GM18861 (cell line): ENCODE measurements at regions not wholly inside any gene's neighbourhood (a gene's known extent, or its start where the extent isn't known, plus 50 kb on each side); places are given as distances from the start of the nearest gene placed in this dataset.

Source experiments
- ATAC-seq: cut with Tn5 transposase; IDR thresholded peaks from one replicate; pipeline ENCODE4 v1.9.1; 2021; ENCODE audit not compliant: unreplicated experiment

- ATAC-seq, result no peak
Observed at GRCh38 chr4:30837131-30837539, 117.0 kb downstream of the PCDH7 start.

GRCh38 chr4:30837861-30838260 is 117.7 kb downstream of the PCDH7 start:
- ATAC-seq, result no peak

- no peak for ATAC-seq
Observed at GRCh38 chr4:30838331-30838730, 118.2 kb downstream of the PCDH7 start.

DNA sequence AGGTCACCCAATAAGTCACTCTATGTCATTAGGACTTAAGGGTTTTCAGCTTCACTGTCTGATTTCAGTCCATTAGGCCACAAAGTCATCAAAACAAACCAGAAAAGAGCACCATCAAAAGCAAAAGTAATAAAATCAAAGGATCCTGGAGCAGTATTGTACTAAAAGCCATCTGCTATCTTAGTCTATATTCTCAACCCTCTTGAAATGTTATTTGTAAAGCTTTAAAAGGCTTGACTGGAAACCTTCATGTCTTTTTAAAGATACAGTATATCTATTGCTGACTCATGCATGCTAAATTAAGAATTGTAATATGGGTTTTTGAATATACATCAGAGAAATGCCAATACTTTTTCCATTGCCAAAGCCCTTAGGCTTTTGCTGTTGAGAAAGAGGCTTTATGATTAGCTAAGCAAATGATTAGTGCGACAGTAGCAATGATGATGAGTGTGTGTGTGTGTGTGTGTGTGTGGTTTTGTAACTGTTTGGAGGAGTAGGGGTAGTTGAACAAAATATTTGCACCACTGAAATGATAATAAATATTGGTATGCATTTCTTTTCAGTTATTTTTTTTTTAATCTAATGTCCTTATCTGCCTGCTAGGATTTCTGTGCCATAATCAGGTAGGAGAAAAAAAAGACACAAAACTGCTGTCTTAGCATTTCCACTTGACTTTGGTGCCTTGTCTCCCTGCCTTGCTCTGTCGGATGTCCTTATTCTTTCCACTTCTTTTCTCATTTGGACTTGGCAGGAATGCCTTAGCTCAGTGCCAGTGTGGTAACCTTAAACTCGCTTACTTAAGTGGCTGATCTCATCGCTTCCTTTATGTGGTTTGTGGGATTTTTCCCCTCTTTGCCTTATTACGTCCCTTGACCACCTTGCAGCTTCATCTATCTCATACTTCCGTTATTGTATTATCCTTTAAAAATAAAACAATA is 119.7 kb downstream of the PCDH7 start:
- no peak for ATAC-seq

DNA sequence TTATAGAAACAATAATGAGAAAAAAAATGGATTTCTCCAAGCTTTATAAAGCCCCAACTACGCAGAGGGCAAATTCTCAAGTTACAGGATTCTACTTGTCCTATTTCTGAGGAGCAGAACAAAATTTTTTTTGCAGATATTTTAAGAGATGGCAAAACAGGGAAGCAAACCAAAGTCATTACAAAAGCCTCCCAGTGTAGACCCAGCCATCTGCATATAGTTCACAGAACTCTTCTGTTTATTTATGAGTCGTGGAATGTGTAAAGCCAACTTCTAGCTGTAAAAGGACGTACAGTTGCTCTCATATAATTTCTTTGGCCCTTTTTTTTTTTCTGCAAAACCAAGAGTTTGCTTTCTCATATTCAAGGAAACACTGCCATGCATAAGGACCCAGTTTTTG is 120.4 kb downstream of the PCDH7 start:
- no peak for ATAC-seq

- ATAC-seq, result no peak
Observed at GRCh38 chr4:30842142-30842541, 122.0 kb downstream of the PCDH7 start.

DNA sequence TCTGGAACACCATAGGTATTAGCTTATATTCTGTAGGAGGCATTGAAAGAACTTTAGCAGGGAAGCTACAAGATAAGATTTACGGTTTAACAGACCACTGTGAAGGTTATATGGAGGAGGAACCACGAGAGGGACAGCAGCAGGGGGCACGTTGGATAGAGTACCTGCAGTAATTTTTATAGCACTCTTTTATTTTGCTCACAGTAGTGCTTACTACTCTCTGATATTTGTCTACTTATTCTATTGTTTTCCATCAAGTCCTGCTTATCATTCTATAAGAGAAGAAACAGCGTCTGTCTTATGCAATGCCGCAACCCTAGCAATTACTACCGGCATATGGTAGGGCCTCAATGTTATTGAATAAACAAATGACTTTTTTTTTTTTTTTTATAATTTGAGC is 122.5 kb downstream of the PCDH7 start:
- ATAC-seq, result no peak

GRCh38 chr4:30844861-30845582 is 124.9 kb downstream of the PCDH7 start:
- no peak for ATAC-seq

- no peak for ATAC-seq
Observed at GRCh38 chr4:30847167-30847566, 127.0 kb downstream of the PCDH7 start.

DNA sequence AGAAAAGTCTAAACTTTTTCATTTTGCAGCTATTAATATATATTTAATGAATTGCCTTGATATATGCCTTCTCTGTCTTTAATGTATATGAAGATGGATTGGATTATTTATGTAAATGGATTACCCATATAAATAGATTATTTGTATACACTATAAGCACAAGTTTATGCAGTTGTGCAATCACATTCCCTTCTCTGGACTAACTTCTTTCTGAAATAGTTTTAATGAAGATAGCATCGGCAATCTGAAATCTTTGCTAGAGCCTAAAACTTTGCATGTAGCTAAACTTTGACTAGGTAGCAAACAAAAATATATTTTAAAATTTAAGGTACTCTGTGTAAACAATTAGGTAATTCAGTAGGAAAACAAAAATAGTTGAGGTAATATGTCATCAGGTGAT is 127.8 kb downstream of the PCDH7 start:
- no peak for ATAC-seq

DNA sequence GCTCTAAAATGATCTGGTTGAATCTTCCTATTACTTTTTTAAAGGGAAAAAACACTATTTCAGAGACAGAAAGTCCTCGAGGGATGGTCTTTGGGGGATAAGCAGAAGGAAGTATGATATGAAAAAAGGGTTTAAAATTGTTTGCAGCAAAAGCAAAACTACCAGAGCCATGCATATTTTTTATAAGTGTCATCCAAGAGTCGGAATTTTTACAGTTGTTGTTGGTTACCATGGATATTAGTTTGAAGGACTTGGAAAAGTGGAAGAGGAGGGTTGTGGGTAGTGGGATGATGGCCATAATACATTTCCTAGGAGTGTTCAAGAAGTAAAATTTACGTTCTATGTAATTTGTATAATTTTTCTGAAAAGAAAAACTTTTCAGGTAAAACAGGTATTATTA is 134.4 kb downstream of the PCDH7 start:
- ATAC-seq, result no peak

DNA sequence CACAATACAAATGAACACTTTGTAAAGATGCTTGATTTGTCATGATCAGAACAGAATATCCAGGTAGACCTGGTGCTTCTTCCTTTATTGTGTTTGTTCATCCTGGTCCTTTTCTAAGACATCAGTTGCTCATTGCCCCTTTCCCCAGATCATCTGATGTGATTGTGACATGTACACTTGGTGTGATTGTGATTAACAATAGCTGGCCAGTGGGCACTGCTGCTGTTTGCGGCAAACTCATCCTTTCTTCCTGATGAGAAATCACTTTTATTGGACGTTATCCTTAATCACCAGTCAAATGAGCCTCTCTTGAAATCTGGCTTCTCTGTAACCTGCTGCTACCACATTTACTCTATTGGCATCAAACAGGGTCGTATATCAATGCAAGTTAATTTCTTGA is 135.1 kb downstream of the PCDH7 start:
- ATAC-seq, result no peak

DNA sequence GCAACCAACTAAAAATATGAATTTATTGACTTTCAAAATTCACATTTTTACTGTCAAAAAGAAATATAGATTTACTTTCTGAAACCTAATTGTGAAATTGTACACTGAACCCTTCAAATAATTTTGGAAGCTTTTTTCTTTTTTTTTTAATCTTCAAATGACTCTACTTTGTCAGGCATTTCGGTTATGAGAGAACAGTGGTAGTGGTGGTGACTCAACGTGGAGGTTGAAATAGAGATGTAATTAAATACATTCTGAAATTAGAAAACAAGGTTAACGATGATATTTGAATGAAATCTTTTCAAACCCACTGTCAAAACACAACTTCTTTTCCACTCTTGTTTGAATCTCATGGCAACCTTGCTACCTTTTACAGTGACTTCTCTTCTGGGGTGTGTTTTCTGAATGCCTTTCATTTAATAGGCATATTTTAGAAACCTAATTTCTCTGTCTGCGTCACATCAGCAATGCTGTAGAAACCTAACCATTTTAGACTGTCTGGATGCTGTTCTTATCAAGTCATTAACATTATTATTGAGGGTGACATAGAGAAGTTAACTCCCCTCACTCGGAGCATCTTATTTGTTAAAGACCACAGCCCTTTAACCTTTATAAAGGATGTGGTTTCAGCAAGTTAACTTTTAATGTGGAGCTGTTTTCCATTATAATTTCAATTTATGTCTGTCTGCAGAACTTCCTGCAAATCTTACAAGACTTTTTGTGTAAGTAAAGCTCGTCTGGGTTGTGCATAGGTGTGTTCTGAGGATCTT is 136.8 kb downstream of the PCDH7 start:
- ATAC-seq, result no peak

DNA sequence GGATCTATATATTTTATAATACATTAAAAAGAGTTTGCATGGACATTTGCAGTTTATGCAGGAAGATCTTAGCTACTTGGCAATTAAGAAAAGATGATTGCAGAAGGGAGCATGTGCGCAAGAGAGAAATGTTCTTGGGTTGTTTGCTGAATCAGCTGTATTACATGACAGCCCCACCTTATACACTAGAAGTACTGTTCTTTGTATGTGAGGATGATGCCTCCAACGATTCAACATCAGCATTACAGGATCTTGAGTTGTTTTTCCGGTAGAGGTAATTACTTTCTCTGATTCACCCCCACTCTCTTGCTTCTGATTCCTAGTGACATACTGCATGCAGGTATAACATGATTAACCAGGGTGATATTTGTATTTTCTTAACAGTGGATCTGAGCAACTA is 140.8 kb downstream of the PCDH7 start:
- no peak for ATAC-seq

DNA sequence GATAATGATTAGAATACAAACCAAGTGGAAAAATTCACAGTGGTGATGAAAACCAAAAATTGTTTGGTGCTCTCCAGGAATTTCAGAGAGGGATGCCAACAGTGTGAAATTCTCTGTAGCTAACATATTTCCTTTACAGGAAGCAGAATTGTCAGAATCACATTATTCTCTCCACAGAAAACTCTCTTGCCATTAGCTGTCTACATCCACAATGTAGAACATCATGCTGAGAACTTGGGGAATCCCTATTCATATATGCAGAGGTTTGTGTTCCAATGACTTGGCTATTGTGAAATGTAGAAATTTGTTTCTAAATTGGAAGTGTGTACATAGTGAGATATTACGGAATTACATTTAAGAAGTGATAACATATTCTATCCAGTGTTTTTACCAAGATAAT is 142.0 kb downstream of the PCDH7 start:
- no peak for ATAC-seq

- no peak for ATAC-seq
Observed at GRCh38 chr4:30863021-30863420, 142.9 kb downstream of the PCDH7 start.

DNA sequence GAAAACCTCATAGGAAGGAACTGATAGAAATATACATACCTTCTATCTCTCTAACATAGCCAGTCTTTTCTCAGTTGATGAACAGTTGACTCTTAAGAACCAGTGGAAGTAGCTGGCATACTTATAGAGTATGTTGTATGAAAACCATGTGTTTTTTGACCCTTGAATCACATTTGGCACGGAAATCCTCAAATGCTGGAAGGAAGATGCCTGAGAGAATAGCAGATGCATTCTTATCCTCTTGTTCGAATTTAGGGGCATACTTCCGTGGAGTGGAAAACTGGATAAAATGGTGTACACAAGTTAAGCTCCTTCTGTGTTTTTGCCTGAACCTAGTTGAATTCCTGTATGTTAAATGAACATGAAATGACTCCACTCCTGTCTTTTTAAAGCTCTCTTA is 145.5 kb downstream of the PCDH7 start:
- no peak for ATAC-seq

DNA sequence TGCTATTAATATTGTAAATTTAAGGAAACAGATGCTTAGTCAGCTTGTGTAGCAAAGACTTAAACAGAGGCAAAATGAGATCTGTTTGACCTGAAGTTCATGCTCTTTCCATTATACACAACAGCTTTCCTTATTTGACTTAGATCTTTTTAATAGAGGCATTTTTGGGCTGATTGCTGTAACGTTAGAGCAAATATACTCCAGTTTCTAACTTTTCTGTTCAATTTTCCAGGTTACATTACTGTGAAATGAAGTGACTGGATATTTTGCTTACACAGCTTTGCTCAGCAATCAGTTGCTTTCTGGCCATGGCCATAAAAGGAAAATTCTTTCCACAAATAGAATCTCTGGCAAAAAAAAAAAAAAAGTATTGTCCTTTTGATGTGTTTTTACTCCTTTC is 146.2 kb downstream of the PCDH7 start:
- no peak for ATAC-seq

DNA sequence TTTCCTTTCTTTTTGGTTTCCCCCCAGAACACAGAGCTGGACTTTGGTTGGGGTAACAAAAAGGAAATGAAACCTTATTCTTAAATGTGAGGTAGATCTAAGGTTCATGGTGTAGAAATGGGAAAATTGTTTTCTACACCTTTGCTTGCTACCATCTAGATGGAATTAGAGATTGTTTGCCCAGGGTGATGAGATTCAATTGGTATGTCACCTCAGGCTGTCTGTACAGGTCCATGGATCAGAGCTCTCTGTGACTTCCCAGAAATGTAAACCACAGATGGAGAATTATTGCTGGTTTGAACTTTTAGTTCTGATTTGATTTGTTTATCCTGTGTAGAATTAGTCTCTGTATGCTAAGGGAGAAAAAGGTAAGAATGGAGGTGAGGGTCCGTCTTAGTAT is 146.7 kb downstream of the PCDH7 start:
- ATAC-seq, result no peak

DNA sequence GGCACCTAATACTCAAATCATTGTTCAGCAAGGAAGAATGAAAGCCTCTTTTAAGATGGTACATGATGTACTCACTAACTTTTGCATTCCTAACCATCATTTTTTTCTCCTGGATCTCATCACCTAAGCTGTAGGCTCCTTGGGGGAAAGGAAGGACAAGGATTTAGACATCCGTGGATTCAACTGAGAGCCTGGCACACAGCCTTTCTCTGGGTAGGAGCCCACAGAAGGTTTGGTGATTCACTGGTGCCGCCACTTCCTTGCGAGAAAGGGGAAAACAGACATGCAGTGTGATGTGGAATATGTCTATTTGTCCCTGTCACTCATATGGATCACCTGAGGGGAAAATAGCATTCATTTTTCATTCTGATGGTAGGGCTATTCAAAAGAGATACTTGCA is 147.3 kb downstream of the PCDH7 start:
- ATAC-seq, result no peak

DNA sequence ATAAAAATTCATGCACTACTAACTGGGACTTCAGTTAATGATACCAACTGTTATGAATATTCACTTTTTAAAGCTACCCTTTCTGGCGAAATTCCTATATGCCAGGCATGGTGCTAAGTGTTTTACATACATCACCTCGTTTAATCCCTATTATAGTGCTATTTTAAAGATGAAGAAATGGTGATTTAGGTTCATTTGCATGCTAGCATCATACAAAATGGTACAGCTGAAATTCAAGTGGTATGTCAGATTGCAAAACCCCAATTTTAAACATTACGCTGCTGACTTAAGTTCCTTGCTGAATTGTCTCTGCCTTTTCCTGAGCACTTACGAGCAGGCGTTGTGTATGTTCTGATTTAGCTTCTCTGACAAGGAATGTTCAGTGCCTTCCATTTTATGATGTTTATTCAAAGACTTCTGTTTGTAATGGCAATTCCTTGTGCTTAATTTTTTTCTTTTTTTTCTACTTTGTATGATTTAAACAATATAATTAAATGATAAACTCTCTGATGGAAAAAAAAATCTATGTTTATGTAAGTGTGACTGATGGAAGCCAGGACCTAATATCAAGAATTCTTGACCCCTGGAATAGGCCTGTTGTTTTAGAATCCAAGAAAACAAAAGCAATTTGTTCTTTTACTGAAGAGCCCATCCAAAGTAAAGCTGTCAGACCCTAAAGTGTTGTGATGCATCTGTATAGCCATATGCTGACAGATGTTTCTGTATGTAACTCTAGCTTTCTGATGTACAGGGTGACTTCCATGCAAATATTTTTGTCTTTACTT is 148.1 kb downstream of the PCDH7 start:
- ATAC-seq, result no peak
